ENCODE measurements at regions not wholly inside any gene's neighbourhood (a gene's known extent, or its start where the extent isn't known, plus 50 kb on each side); places are given as distances from the start of the nearest gene placed in this dataset.

- Histone ChIP-seq H3K9ac (no peak overlapping the region), H3K27ac (no peak overlapping the region), H3K79me2 (ENCODE audit: insufficient read depth) (no peaks in the 10 kb centered on the region), H3K4me2 (ENCODE audit: unreplicated experiment) (no peak overlapping the region), H3K4me1 (ENCODE audit: insufficient read depth) (no peaks in the 10 kb centered on the region), H4K20me1 (ENCODE audit: insufficient read depth) (no peaks in the 10 kb centered on the region), H3K27me3 (replicated peaks; ENCODE audit: insufficient read depth) (no peaks in the 10 kb centered on the region), H3K9me3 (ENCODE audit: low read depth) (no peaks in the 10 kb centered on the region), H3F3A (ENCODE audit: insufficient read depth) (no peaks in the 10 kb centered on the region), H3K4me3 (no peak overlapping the region), H3K9me2 (ENCODE audit: insufficient read depth) (no peaks in the 10 kb centered on the region), H2AFZ (peak overlapping the region; percentile 6; the same call in 1 of the 2 replicates), H3K36me3 (ENCODE audit: low read depth) (no peaks in the 10 kb centered on the region)
- in situ Hi-C loops (cut with MboI), result no loop called here
- TF ChIP-seq EZH2 (IDR thresholded peaks at IDR 0.05; ENCODE audit: insufficient read depth, poor library complexity, severe bottlenecking), result no peak
- no peak for TF ChIP-seq EZH2phosphoT487 (IDR thresholded peaks at IDR 0.05; ENCODE audit: insufficient read depth, low read depth)
- DNase-seq, result peak; percentile 53
- 71 to 73% methylated on average over 8 of the region's 8 CpGs for WGBS, 2 experiments (ENCODE audit: low coverage in 1 of 2, low lambda C conversion rate in 2 of 2, missing lambda C conversion rate in 2 of 2)
These were observed 92.6 kb upstream of the ITGA4 start for GRCh38 chr2:181364492-181365170.

DNA sequence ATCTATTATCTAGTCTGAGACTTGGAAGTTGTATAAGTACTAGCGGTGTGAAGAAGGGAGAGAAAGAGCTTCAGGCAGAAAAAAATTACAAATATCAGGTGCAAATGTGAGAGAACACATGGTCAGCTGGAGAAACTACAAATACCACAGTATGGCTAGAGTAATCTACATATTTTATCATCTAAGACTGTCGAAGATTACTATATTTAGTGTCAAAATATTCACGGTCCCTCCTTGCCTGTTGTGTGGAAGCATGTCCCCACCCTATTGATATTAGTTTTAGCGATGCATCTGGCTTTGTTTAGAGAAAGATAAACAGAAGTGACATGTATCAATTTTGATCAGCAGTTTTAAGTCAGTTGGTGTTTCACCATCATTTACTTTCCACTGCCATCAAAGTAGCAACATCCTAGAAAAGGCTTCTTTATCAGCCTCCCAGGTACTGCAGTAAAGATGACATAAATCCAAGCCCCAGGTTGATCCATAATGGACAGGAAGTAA lies 90.5 kb upstream of the ITGA4 start:
- no peak for DNase-seq
- no peak overlapping the region for H2AFZ ChIP-seq
- H3F3A ChIP-seq (ENCODE audit: insufficient read depth), result peaks cover 7% of the 10 kb centered on the region; the same call in 1 of the 2 replicates
- H3K4me2 ChIP-seq (ENCODE audit: unreplicated experiment), result no peak overlapping the region
- no peaks in the 10 kb centered on the region for H3K27me3 ChIP-seq (replicated peaks; ENCODE audit: insufficient read depth)
- H3K36me3 ChIP-seq (ENCODE audit: low read depth), result no peaks in the 10 kb centered on the region
- no peaks in the 10 kb centered on the region for H4K20me1 ChIP-seq (ENCODE audit: insufficient read depth)
- TF ChIP-seq EZH2 (IDR thresholded peaks at IDR 0.05; ENCODE audit: insufficient read depth, poor library complexity, severe bottlenecking), result no peak
- TF ChIP-seq EZH2phosphoT487 (IDR thresholded peaks at IDR 0.05; ENCODE audit: insufficient read depth, low read depth), result no peak
- peaks cover 5% of the 10 kb centered on the region for H3K4me1 ChIP-seq (ENCODE audit: insufficient read depth)
- no peaks in the 10 kb centered on the region for H3K79me2 ChIP-seq (ENCODE audit: insufficient read depth)
- WGBS, 2 experiments (ENCODE audit: low coverage in 1 of 2, low lambda C conversion rate in 2 of 2, missing lambda C conversion rate in 2 of 2), result 93 to 95% methylated on average over 4 of the region's 4 CpGs
- in situ Hi-C loops (cut with MboI), result no loop called here
- H3K9ac ChIP-seq, result no peak overlapping the region
- H3K4me3 ChIP-seq, result no peak overlapping the region
- H3K9me3 ChIP-seq (ENCODE audit: low read depth), result no peaks in the 10 kb centered on the region
- H3K27ac ChIP-seq, result no peak overlapping the region
- no peaks in the 10 kb centered on the region for H3K9me2 ChIP-seq (ENCODE audit: insufficient read depth)

DNA sequence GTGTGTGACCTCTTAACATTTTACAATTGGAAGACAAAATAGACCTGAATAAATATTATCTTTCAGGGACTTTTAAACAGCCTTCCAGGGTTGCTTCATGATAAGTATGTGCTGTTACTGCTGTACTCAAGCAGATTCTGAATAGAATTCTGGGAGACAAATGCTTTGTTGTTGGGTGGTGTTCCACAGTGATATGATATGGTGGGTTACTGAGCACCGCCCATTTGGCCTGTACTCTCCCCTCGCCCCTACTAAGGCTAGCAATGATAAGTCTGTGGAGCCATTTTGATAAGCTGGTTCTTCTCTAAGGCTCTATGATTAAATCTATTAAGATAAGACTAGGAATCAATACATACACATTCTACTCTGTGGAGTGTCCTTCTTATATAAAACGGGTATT lies 89.8 kb upstream of the ITGA4 start:
- Histone ChIP-seq H3K79me2 (ENCODE audit: insufficient read depth) (no peaks in the 10 kb centered on the region), H3K4me3 (no peak overlapping the region), H3K4me2 (ENCODE audit: unreplicated experiment) (no peak overlapping the region), H4K20me1 (ENCODE audit: insufficient read depth) (no peaks in the 10 kb centered on the region), H3K9me2 (ENCODE audit: insufficient read depth) (no peaks in the 10 kb centered on the region), H3K36me3 (ENCODE audit: low read depth) (no peaks in the 10 kb centered on the region), H2AFZ (no peak overlapping the region), H3K27me3 (replicated peaks; ENCODE audit: insufficient read depth) (no peaks in the 10 kb centered on the region), H3K4me1 (ENCODE audit: insufficient read depth) (peaks cover 12% of the 10 kb centered on the region), H3K9me3 (ENCODE audit: low read depth) (no peaks in the 10 kb centered on the region), H3F3A (ENCODE audit: insufficient read depth) (peaks cover 12% of the 10 kb centered on the region), H3K27ac (no peak overlapping the region), H3K9ac (no peak overlapping the region)
- TF ChIP-seq EZH2 (IDR thresholded peaks at IDR 0.05; ENCODE audit: insufficient read depth, poor library complexity, severe bottlenecking) (no peak), EZH2phosphoT487 (IDR thresholded peaks at IDR 0.05; ENCODE audit: insufficient read depth, low read depth) (no peak)
- in situ Hi-C loops (cut with MboI), result no loop called here
- DNase-seq, result no peak
- 93 to 97% methylated on average over 3 of the region's 3 CpGs for WGBS, 2 experiments (ENCODE audit: low coverage in 1 of 2, low lambda C conversion rate in 2 of 2, missing lambda C conversion rate in 2 of 2)

DNA sequence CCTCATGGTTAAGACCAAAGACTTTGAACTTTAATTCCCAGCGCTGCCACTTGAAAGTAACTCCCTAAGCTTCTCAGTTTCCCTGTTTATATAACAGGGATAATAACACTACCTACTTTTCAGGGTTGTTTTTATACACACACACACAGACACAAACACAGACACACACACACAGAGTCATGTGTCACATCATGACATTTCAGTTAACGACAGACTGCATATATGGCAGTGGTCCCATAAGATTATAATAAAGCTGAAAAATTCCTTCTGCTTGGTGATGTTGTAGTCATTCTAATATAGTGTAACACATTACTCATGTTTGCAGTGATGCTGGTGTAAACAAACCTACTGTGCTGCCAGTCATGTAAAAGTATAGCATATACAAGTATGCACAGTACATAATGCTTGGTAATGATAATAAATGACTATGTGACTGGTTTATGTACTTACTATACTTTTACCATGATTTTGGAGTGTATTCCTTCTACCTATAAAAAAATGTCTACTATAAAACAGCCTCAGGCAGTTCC lies 89.2 kb upstream of the ITGA4 start:
- Histone ChIP-seq H3K36me3 (ENCODE audit: low read depth) (no peaks in the 10 kb centered on the region), H3K4me1 (ENCODE audit: insufficient read depth) (peaks cover 17% of the 10 kb centered on the region), H3F3A (ENCODE audit: insufficient read depth) (peaks cover 18% of the 10 kb centered on the region), H3K4me2 (ENCODE audit: unreplicated experiment) (no peak overlapping the region), H3K27me3 (replicated peaks; ENCODE audit: insufficient read depth) (no peaks in the 10 kb centered on the region), H3K9ac (no peak overlapping the region), H3K4me3 (no peak overlapping the region), H3K9me2 (ENCODE audit: insufficient read depth) (no peaks in the 10 kb centered on the region), H4K20me1 (ENCODE audit: insufficient read depth) (no peaks in the 10 kb centered on the region), H2AFZ (no peak overlapping the region), H3K79me2 (ENCODE audit: insufficient read depth) (no peaks in the 10 kb centered on the region), H3K9me3 (ENCODE audit: low read depth) (no peaks in the 10 kb centered on the region), H3K27ac (no peak overlapping the region)
- 72 to 80% methylated on average over 2 of the region's 2 CpGs for WGBS, 2 experiments (ENCODE audit: low coverage in 1 of 2, low lambda C conversion rate in 2 of 2, missing lambda C conversion rate in 2 of 2)
- in situ Hi-C loops (cut with MboI), result no loop called here
- TF ChIP-seq EZH2phosphoT487 (IDR thresholded peaks at IDR 0.05; ENCODE audit: insufficient read depth, low read depth), result no peak
- TF ChIP-seq EZH2 (IDR thresholded peaks at IDR 0.05; ENCODE audit: insufficient read depth, poor library complexity, severe bottlenecking), result no peak
- DNase-seq, result no peak

Measured in GM23248 (cell line).